Right cardiac atrium (tissue), 5 donors: ENCODE measurements at regions not wholly inside any gene's neighbourhood (a gene's known extent, or its start where the extent isn't known, plus 50 kb on each side); places are given as distances from the start of the nearest gene placed in this dataset.
"Not testable (repeated sequence)": the region's sequence is repeated elsewhere in the genome, so short reads cannot be mapped to it uniquely, and the experiment has no call there.

Experiments
- ATAC-seq, 2 donors: fragments of 200-7000 bp; cut with Tn5 transposase; one replicate each; pipeline versions ENCODE4 v1.8.0 to v1.9.1; 2020; ENCODE audit warnings: moderate library complexity in 2 of 2, mild to moderate bottlenecking in 1 of 2
- DNase-seq, 3 donors: peaks; one replicate each; pipeline ENCODE4 v3.0.0-alpha.2; 2020
- H3K27ac ChIP-seq: one replicate; pipeline ENCODE4 v1.5.1; 2013; ENCODE audit warnings: mild to moderate bottlenecking, low read length, control low read depth, moderate library complexity
- H3K27me3 ChIP-seq: one replicate; pipeline ENCODE4 v1.6.1; 2013; ENCODE audit not compliant: control insufficient read depth, insufficient read depth
- H3K4me1 ChIP-seq: one replicate; pipeline ENCODE4 v1.6.1; 2013; ENCODE audit warnings: low read length; ENCODE audit not compliant: control insufficient read depth, insufficient read depth
- H3K4me3 ChIP-seq: one replicate; pipeline ENCODE4 v1.5.1; 2013; ENCODE audit warnings: low read length, control low read depth
- H3K9me3 ChIP-seq: one replicate; pipeline ENCODE4 v1.6.1; 2013; ENCODE audit warnings: low read length; ENCODE audit not compliant: control insufficient read depth
- WGBS: extraction: QIAGEN DNeasy Blood & Tissue Kit; methylation state at CpG from one replicate; pipeline ENCODE4 v1.1.7; 2013; 5-methylcytosine and 5-hydroxymethylcytosine counted together
- intact Hi-C, 4 donors: fragments of 100-400 bp; cut with DNase I; formaldehyde crosslinking; loops; one replicate each; pipeline versions ENCODE4 v1.11.0 to v1.14.0; 2022 to 2023
- donor health status: healthy with polysubstance abuse.
- donor health status: DM: no; HTN: yes; CAD: no.
- donor health status: DM: no; HTN: no; CAD: no.
- donor health status: DM: no; HTN: yes; CAD: no; lungs with severe emphysema.
- donor health status: DM: yes; HTN: yes; CAD: no.

DNA sequence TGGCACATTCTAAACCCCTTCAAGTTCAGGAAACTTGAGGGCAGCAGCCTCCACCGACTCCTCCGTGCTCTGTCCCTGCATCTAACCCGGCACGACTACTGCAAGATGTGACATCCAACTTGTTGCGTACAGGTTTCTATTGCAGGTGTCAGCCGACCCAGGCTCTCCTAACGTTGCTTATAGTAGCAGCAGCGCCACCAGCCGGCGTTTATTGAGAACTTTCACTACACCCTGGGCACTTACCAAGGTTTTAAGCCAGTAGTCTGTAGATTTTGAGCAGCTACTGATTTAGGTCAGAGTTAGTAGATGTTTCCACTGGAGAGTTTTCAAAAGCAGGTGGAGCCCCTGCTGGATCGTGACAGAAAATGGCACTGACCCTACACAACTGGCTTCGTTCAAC, 162.2 kb upstream of the PRKX start:
- intact Hi-C loops, result not testable (repeated sequence)

DNA sequence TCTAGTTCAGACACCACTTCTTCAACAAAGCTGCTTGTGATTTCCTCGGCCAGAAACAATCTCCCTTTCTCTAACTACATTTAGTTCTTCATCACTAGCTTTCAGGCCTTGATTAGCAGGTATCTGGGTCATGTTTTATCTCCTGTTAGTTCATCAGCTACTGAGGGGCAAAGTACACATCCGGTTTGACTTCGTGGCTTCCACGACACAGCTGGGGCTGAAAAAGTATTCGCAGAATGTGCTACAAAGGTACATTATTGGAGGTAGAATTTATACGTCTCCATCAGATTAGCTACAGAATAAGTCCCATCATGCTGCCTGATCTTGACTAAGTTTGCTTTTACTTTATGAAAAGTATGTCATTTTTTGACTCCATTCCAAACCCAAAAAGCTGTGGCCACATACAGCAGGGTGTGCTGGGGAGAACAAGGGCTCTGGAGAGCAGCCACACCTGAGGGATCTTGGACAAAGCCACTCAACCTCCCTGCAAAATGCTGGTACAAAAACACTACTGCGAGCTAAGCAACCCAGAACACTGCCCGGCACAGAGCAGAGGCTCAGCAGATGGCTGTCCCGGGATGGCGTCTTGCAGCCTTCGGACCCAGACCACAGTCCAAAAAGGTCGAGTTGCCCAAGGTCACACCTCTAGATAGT, 158.9 kb upstream of the PRKX start:
- H3K4me3 ChIP-seq, ATAC-seq, H3K4me1 ChIP-seq, intact Hi-C loops, H3K9me3 ChIP-seq, H3K27ac ChIP-seq, H3K27me3 ChIP-seq, DNase-seq: not testable (repeated sequence)
- WGBS, result no CpG with 5 or more reads among the region's 12 CpGs

More for the DNA sequence above, 162.2 kb upstream of the PRKX start:
- not testable (repeated sequence) for H3K27ac ChIP-seq, H3K27me3 ChIP-seq, ATAC-seq, H3K4me1 ChIP-seq, H3K9me3 ChIP-seq, DNase-seq, H3K4me3 ChIP-seq
- no CpG with 5 or more reads among the region's 12 CpGs for WGBS

DNA sequence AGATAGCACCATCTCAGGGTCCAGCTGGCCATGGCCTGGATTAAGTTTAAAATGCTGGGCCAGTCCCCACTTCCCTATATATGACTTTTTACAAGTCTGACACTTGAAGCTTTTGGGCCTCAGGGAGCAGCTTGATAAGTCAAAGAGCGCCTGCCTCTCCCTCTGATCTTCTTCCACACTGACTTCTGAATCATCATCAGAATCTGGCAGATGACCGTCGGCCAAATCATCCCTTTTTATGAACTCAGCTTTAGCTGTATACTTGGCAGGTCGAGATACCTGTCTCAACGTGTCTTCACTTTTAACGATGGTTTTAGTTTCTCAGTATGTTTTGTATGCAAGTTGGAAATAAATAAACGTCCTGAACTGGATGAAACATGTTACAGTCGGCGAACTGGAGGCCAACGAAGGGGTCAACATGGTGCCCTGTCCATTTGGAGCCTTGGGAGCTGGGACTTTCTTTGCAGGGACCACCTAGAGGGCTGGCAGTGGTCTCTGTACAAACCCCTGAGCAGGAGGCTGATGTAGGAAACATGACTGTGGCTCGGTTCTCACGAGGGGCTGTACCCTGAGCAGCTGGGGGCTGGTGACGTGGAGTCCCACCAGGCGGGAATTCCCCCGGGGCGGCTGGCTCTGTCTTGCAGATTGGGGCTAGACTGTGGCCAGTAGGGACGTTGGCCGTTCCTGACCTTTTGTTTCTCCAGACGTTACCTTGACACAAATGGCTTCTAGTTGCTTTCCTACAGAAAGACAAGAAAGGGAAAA, 153.8 kb upstream of the PRKX start:
- DNase-seq, result peak in 1 of 3 donors; percentile 7
- H3K27me3 ChIP-seq, H3K4me3 ChIP-seq, H3K9me3 ChIP-seq, H3K4me1 ChIP-seq, ATAC-seq, H3K27ac ChIP-seq, intact Hi-C loops: not testable (repeated sequence)
- WGBS, result no CpG with 5 or more reads among the region's 19 CpGs

DNA sequence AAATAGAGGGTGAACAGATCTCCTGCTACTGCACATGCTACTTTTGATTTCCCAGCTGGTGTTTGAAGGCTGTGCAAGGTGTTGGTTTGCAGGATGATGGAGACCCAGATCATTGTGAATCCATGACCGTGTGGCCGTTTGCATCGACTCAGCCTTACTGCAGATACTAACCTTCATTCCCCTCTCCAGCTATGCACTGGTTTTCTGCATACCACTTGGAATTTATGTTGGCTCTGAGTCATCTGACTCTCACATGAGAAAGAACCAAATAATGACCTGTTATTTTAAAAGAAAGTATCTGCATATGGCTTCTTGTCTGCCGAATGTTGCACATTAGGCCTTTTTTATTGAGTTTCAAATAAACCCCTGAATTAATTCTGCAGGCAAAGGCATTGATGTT, 144.9 kb upstream of the PRKX start:
- DNase-seq, H3K4me3 ChIP-seq, intact Hi-C loops, H3K27ac ChIP-seq, ATAC-seq, H3K27me3 ChIP-seq, H3K4me1 ChIP-seq, H3K9me3 ChIP-seq: not testable (repeated sequence)
- WGBS, result no CpG with 5 or more reads among the region's 4 CpGs

DNA sequence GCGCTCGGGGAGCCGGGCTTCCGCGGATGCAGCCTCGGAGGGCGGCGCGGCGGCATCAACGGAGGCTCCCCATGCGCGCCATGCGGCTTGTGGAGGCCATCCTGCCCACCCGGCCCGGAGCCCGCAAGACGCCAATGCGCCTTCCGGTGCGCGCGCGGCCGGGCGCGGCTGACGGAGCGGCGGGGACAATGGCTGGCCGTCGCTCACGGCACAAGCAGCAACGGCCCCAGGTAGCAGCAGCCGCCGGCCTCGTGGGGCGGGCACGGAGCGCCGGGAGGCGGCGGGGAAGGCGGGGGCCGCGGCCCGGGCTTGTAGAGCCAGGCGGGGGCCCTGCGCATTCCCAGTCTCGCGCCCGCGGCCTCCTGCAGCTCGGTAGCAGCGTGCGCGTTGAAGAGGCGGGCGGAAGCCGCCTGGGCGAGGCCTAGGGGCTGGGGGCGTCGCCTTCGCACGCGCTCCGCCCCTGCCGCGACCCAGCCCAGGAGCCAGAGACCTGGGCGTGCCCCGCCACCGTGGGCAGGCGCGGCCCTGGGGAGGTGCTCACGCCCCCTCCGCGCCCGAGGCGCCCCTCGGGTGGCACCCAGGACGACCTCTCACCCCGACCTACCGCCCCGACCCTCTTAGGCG, 130.2 kb upstream of the PRKX start:
- ATAC-seq, result peak; percentile 68 to 93
- not testable (repeated sequence) for DNase-seq, H3K4me3 ChIP-seq

DNA sequence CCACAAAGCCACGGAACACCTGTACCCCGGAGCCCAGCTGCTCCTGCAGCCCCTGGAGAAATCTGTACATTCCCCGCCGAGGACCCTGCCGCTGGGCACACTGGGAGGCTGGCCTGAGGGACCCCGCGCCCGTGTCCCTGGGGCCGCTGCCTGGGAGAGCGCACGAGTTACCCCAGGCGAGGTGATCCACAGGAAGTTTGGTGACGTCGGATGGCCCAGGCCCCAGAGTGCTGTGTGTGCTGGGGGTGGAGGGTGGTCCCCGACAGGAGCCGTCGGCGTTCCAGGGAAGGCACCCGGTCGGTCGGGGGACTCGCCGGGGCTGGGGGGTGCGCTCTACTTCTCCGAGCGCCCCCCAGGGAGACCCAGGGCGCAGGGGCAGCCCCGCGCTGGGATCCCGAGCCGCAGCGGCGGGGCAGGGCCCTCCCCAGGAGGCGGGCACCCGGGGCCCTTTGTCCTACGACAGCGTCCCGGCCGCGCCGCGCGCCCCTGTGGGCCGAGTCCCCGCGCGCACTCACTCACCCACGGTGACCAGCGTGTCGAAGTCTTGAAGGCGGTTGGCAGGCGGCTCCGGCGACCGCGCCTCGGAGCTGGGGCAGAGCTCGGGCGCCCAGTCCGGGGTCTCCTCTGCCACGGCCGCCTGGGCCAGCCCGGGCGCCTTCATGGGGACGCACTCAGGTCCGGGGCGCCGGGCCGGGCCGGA, 129.5 kb upstream of the PRKX start:
- DNase-seq, result peak in 2 of 3 donors; percentile 17 to 25
- intact Hi-C loops, H3K4me1 ChIP-seq, H3K9me3 ChIP-seq, H3K27ac ChIP-seq, H3K4me3 ChIP-seq, H3K27me3 ChIP-seq: not testable (repeated sequence)
- ATAC-seq, result peak in 1 of 2 donors; percentile 91
- WGBS, result no CpG with 5 or more reads among the region's 70 CpGs

More for the DNA sequence above, 130.2 kb upstream of the PRKX start:
- H3K9me3 ChIP-seq, intact Hi-C loops, H3K27me3 ChIP-seq, H3K4me1 ChIP-seq, H3K27ac ChIP-seq: not testable (repeated sequence)
- WGBS, result no CpG with 5 or more reads among the region's 85 CpGs

DNA sequence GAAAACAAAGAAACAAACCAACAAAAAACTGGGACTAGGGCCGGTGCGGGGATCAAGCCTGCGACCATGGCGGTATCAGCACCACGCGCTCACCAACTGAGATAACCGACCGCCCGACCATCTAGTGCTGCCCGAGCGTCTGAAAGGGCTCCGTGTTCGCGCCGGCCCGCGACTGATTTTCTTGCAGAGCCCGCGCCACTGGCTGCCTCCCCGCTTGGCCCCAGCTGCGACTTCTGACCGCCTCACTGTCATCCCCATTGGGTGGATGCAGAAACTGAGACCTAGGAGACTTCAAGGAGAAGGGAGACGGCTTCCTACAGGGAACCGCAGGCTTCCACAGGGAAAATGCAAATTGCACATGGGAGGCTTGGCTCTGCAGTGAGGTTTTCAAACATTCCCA, 125.3 kb upstream of the PRKX start:
- H3K27ac ChIP-seq, intact Hi-C loops, ATAC-seq, H3K9me3 ChIP-seq, H3K4me1 ChIP-seq, H3K4me3 ChIP-seq, H3K27me3 ChIP-seq, DNase-seq: not testable (repeated sequence)
- WGBS, result 97% methylated on average over 18 of the region's 24 CpGs

DNA sequence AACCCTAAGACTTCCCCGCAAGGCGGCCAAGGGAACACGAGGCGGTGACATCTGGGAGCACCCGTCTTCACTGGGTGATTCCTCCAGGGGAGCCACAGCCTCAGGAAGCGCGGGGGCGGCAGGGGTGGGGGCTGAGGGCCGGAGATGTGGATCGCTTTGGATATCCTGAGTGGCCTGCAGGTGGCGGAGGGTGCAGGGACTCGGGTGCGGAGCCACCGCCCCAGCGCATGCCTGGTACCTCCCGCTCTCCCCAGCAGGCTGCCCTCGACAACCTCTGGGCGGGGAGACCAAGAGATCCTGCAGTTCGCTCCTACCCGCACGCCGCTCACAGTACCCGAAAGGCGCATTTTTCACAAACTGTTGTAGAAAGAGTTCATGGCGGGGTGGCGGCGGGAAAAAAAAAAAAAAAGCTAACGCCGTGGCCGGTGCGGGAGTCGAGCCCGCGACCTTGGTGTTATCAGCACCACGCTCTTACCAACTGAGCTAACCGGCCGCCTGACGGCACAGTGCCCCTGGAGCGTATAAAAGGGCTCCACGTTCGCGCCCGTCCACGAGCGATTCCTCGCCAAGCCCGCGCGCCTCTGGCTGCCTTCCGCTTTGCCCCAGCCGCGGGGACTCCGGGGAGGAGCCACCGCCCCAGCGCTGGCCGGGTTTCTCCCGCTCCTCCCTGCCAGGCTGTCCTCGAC, 124.7 kb upstream of the PRKX start:
- H3K9me3 ChIP-seq, ATAC-seq, H3K4me3 ChIP-seq, DNase-seq, H3K27ac ChIP-seq, H3K4me1 ChIP-seq, intact Hi-C loops, H3K27me3 ChIP-seq: not testable (repeated sequence)
- 97% methylated on average over 23 of the region's 58 CpGs for WGBS

DNA sequence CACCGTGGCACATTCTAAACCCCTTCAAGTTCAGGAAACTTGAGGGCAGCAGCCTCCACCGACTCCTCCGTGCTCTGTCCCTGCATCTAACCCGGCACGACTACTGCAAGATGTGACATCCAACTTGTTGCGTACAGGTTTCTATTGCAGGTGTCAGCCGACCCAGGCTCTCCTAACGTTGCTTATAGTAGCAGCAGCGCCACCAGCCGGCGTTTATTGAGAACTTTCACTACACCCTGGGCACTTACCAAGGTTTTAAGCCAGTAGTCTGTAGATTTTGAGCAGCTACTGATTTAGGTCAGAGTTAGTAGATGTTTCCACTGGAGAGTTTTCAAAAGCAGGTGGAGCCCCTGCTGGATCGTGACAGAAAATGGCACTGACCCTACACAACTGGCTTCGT, 123.8 kb upstream of the PRKX start:
- 100% methylated on average over 1 of the region's 13 CpGs for WGBS
- H3K4me1 ChIP-seq, ATAC-seq: not testable (repeated sequence)

DNA sequence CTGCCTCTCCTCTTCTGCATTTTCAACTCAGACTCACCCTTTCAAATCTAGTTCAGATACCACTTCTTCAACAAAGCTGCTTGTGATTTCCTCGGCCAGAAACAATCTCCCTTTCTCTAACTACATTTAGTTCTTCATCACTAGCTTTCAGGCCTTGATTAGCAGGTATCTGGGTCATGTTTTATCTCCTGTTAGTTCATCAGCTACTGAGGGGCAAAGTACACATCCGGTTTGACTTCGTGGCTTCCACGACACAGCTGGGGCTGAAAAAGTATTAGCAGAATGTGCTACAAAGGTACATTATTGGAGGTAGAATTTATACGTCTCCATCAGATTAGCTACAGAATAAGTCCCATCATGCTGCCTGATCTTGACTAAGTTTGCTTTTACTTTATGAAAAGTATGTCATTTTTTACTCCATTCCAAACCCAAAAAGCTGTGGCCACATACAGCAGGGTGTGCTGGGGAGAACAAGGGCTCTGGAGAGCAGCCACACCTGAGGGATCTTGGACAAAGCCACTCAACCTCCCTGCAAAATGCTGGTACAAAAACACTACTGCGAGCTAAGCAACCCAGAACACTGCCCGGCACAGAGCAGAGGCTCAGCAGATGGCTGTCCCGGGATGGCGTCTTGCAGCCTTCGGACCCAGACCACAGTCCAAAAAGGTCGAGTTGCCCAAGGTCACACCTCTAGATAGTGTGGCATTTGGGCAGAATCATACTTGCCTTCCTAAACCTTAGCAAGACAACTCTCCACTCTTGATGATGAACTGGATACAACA, 120.5 kb upstream of the PRKX start:
- H3K9me3 ChIP-seq, H3K4me1 ChIP-seq, DNase-seq, H3K27me3 ChIP-seq, H3K27ac ChIP-seq, ATAC-seq, intact Hi-C loops, H3K4me3 ChIP-seq: not testable (repeated sequence)
- WGBS, result no CpG with 5 or more reads among the region's 11 CpGs

More for the DNA sequence above, 123.8 kb upstream of the PRKX start:
- DNase-seq, intact Hi-C loops, H3K27ac ChIP-seq, H3K4me3 ChIP-seq, H3K27me3 ChIP-seq, H3K9me3 ChIP-seq: not testable (repeated sequence)
